DND-41 (cell line): ENCODE measurements at regions not wholly inside any gene's neighbourhood (a gene's known extent, or its start where the extent isn't known, plus 50 kb on each side); places are given as distances from the start of the nearest gene placed in this dataset.

Experiments
- ATAC-seq: fragments of 200-7000 bp; cut with Tn5 transposase; 3 replicates; pipeline ENCODE4 v1.9.1; 2021; ENCODE audit warnings: low read depth; ENCODE audit not compliant: insufficient read depth
- DNase-seq: peaks from one replicate; pipeline ENCODE4 v3.0.0-alpha.2; 2020
- H2AFZ ChIP-seq: 2 replicates; pipeline ENCODE4 v1.6.0; 2012; ENCODE audit warnings: low read depth, low read length
- H3K27ac ChIP-seq: 2 replicates; pipeline ENCODE4 v1.5.1; 2012; ENCODE audit warnings: low read length, inconsistent platforms
- H3K27me3 ChIP-seq: fragments of 200-600 bp; sonication (generic); 2 replicates; pipeline ENCODE4 v1.6.0; 2012; ENCODE audit warnings: low read length, mild to moderate bottlenecking, inconsistent platforms; ENCODE audit not compliant: insufficient read depth, poor library complexity
- H3K36me3 ChIP-seq: 2 replicates; pipeline ENCODE4 v1.5.1; 2012; ENCODE audit warnings: low read length, inconsistent platforms; ENCODE audit not compliant: insufficient read depth
- H3K4me1 ChIP-seq: 2 replicates; pipeline ENCODE4 v1.5.1; 2012; ENCODE audit warnings: mild to moderate bottlenecking, low read length; ENCODE audit not compliant: insufficient read depth
- H3K4me2 ChIP-seq: 2 replicates; pipeline ENCODE4 v1.6.0; 2012; ENCODE audit warnings: mild to moderate bottlenecking, moderate library complexity, low read length, inconsistent platforms; ENCODE audit not compliant: insufficient read depth
- H3K4me3 ChIP-seq, 2 experiments: fragments of 200-600 bp in 1 of 2; shearing (Covaris generic) in 1 of 2; 2 replicates each; pipeline ENCODE4 v1.5.1; 2012 to 2016; ENCODE audit warnings: inconsistent platforms in 2 of 2, low read length in 2 of 2, mild to moderate bottlenecking in 2 of 2, low read depth in 1 of 2, moderate library complexity in 1 of 2
- H3K79me2 ChIP-seq: 2 replicates; pipeline ENCODE4 v1.6.0; 2012; ENCODE audit warnings: low read length, inconsistent platforms; ENCODE audit not compliant: insufficient read depth
- H3K9ac ChIP-seq: 2 replicates; pipeline ENCODE4 v1.6.0; 2012; ENCODE audit warnings: low read depth, mild to moderate bottlenecking, inconsistent platforms, low read length, moderate library complexity
- H3K9me3 ChIP-seq: 2 replicates; pipeline ENCODE4 v1.5.1; 2012; ENCODE audit warnings: low read length, moderate library complexity, mild to moderate bottlenecking, inconsistent platforms; ENCODE audit not compliant: insufficient read depth, severe bottlenecking
- H4K20me1 ChIP-seq: 2 replicates; pipeline ENCODE4 v1.6.0; 2012; ENCODE audit warnings: low read length; ENCODE audit not compliant: insufficient read depth
- EZH2 ChIP-seq: IDR thresholded peaks from 3 replicates; pipeline ENCODE4 v1.6.1; 2012; ENCODE audit warnings: borderline replicate concordance, low read depth, mild to moderate bottlenecking, moderate library complexity, low read length, inconsistent platforms; ENCODE audit not compliant: severe bottlenecking
- TF ChIP-seq, protein P1 (sequence below): IDR thresholded peaks from 2 replicates; pipeline ENCODE4 v1.5.1; 2012; ENCODE audit warnings: borderline replicate concordance, low read length, moderate library complexity, mild to moderate bottlenecking; ENCODE audit not compliant: poor library complexity, severe bottlenecking; ENCODE audit errors: extremely low read depth

DNA sequence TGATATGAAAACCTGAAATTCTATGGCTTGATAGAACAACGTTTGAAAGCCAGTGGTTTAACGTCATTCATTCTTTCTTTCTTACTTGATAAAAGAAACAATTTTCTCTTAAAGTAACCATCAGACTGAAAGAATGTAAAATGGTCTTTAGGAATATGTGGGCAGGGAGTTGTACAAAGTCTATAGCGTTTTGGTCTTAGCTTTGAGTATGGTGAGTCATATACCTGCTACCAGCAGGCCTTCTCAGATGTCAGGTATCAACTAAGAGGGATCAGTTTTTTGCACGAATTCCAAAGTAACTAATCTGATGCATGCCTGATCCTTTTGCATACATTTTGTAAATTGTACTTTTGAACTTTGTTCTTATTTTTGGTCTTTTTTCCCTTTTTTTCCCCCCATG lies 101.5 kb upstream of the DSEL start:
- no peaks in the 10 kb centered on the region for H3K79me2 ChIP-seq
- no peak overlapping the region for H3K27ac ChIP-seq
- no peak for TF ChIP-seq EZH2
- TF ChIP-seq, protein P1, sequence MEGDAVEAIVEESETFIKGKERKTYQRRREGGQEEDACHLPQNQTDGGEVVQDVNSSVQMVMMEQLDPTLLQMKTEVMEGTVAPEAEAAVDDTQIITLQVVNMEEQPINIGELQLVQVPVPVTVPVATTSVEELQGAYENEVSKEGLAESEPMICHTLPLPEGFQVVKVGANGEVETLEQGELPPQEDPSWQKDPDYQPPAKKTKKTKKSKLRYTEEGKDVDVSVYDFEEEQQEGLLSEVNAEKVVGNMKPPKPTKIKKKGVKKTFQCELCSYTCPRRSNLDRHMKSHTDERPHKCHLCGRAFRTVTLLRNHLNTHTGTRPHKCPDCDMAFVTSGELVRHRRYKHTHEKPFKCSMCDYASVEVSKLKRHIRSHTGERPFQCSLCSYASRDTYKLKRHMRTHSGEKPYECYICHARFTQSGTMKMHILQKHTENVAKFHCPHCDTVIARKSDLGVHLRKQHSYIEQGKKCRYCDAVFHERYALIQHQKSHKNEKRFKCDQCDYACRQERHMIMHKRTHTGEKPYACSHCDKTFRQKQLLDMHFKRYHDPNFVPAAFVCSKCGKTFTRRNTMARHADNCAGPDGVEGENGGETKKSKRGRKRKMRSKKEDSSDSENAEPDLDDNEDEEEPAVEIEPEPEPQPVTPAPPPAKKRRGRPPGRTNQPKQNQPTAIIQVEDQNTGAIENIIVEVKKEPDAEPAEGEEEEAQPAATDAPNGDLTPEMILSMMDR = no peak
- no peak overlapping the region for H3K4me2 ChIP-seq
- H3K4me1 ChIP-seq = no peaks in the 10 kb centered on the region
- no peak for ATAC-seq
- H2AFZ ChIP-seq = no peak overlapping the region
- no peak for DNase-seq
- H3K9ac ChIP-seq = no peak overlapping the region
- H3K36me3 ChIP-seq = no peaks in the 10 kb centered on the region
- H3K9me3 ChIP-seq = no peaks in the 10 kb centered on the region
- H3K27me3 ChIP-seq = no peaks in the 10 kb centered on the region
- no peak overlapping the region for H3K4me3 ChIP-seq
- no peaks in the 10 kb centered on the region for H4K20me1 ChIP-seq

DNA sequence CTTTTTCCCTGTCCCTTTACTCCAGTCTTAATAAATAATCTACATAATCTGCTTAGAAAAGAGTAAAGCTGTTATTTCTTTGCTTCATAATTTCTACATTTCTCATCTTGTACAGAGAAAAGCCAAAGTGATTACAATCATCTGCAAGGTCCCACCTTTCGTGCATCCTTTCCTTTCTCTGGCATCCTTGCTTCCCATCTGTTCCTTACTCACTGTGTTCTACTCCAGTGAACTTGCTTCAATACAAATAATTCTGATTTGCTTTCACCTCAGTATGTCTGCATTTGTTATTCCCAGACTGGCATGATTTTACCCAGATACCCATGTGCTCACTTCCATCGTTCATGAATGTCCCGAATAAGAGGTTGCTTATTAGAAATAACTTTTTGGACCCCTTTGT lies 99.4 kb upstream of the DSEL start:
- Histone ChIP-seq H3K9ac (no peak overlapping the region), H3K36me3 (no peaks in the 10 kb centered on the region), H2AFZ (no peak overlapping the region), H3K4me1 (no peaks in the 10 kb centered on the region), H3K27me3 (no peaks in the 10 kb centered on the region), H4K20me1 (no peaks in the 10 kb centered on the region), H3K4me3 (no peak overlapping the region), H3K9me3 (no peaks in the 10 kb centered on the region), H3K27ac (no peak overlapping the region), H3K4me2 (no peak overlapping the region), H3K79me2 (no peaks in the 10 kb centered on the region)
- TF ChIP-seq, protein P1 = no peak
- TF ChIP-seq EZH2 = no peak
- no peak for ATAC-seq
- no peak for DNase-seq

DNA sequence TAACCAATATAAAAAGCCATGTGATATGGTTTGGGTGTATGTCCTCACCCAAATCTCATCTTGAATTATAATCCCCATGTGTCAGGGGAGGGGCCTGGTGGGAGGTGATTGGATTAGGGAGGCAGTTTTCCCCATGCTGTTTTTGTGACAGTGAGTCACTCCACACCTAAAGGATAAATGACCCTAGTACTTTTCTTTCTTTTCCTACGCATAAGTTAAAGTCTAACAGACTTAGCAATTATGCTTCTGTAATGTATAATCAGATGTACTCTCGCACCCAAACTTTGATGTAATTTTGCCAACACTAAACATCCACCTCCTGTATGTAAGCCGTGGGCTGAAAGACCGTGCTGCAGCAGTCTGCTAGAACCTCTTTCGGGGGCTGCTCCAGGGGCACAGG lies 97.2 kb upstream of the DSEL start:
- Histone ChIP-seq H3K4me3 (no peak overlapping the region), H3K9me3 (no peaks in the 10 kb centered on the region), H3K4me1 (no peaks in the 10 kb centered on the region), H3K36me3 (no peaks in the 10 kb centered on the region), H2AFZ (no peak overlapping the region), H3K27ac (no peak overlapping the region), H3K27me3 (no peaks in the 10 kb centered on the region), H3K9ac (no peak overlapping the region), H4K20me1 (no peaks in the 10 kb centered on the region), H3K4me2 (no peak overlapping the region), H3K79me2 (no peaks in the 10 kb centered on the region)
- no peak for DNase-seq
- TF ChIP-seq, protein P1 = no peak
- no peak for TF ChIP-seq EZH2
- no peak for ATAC-seq

DNA sequence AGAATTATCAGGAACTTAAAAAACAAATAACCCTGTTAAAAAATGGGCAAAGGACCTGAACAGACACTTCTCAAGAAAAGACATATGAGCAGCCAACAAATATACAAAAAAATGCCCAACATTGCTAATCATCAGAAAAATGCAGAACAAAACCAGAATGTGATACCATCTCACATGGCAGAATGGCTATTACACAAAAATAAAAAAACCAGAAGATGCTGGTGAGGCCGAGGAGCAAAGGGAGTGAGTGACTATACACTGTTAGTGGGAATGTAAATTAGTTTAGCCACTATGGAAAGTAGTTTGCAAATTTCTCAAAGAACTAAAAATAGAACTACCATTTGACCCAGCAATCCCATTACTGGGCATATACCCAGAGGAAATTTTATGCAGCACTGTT lies 95.8 kb upstream of the DSEL start:
- Histone ChIP-seq H3K27me3 (no peaks in the 10 kb centered on the region), H3K79me2 (no peaks in the 10 kb centered on the region), H3K4me3 (no peak overlapping the region), H3K36me3 (no peaks in the 10 kb centered on the region), H3K9ac (no peak overlapping the region), H4K20me1 (no peaks in the 10 kb centered on the region), H3K4me1 (no peaks in the 10 kb centered on the region), H2AFZ (no peak overlapping the region), H3K4me2 (no peak overlapping the region), H3K27ac (no peak overlapping the region), H3K9me3 (no peaks in the 10 kb centered on the region)
- TF ChIP-seq, protein P1 = no peak
- no peak for TF ChIP-seq EZH2
- DNase-seq (no peak), ATAC-seq (no peak)
